CD4-positive, alpha-beta T cell treated with Interleukin-15 for 4 hours (primary cell): ENCODE measurements at regions not wholly inside any gene's neighbourhood (a gene's known extent, or its start where the extent isn't known, plus 50 kb on each side); places are given as distances from the start of the nearest gene placed in this dataset.
"Not testable (repeated sequence)": the region's sequence is repeated elsewhere in the genome, so short reads cannot be mapped to it uniquely, and the experiment has no call there.

Experiments
- DNase-seq: peaks from one replicate; pipeline ENCODE4 v3.0.0-alpha.2; 2020; ENCODE audit warnings: low spot score

GRCh38 chr6:145275019-145275418 lies 460.3 kb downstream of the EPM2A start:
- no peak for DNase-seq

- DNase-seq: no peak
Measured at GRCh38 chr6:145275787-145276186, 459.5 kb downstream of the EPM2A start.

- no peak for DNase-seq
Measured at GRCh38 chr6:145276756-145277155, 458.6 kb downstream of the EPM2A start.

DNA sequence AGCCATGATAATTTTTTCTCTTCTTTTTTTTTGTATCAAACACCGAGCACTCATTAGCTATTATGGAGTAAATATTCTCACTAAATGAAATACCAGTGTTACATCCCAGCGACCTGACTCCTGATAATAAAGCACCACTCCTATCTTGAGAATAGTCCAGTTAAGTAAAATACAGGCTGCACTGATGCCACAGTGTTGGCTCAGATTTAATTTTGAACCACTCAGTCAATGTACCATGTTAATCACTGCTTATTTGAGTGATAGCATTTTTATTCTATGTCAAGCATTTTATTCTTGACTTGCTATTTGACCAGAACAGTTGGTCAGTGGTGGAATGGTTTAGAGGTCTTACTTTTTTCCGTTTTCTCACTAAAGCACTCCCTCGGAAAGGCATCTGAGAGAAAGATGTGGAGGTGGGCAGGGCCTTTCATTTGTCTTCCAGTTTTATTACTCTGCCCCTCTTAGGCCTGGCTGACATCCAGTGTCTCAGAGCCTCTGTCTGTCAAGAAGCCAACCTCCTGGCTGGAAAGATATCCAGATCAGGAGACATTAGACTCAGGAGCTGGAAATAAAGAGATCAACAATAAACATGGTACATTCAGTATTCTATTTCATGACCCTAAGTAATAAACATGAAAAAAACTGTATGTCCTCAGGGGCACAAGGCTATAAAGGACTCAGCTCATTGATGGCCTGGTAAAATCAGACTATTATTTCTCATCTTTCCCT lies 457.8 kb downstream of the EPM2A start:
- no peak for DNase-seq

DNA sequence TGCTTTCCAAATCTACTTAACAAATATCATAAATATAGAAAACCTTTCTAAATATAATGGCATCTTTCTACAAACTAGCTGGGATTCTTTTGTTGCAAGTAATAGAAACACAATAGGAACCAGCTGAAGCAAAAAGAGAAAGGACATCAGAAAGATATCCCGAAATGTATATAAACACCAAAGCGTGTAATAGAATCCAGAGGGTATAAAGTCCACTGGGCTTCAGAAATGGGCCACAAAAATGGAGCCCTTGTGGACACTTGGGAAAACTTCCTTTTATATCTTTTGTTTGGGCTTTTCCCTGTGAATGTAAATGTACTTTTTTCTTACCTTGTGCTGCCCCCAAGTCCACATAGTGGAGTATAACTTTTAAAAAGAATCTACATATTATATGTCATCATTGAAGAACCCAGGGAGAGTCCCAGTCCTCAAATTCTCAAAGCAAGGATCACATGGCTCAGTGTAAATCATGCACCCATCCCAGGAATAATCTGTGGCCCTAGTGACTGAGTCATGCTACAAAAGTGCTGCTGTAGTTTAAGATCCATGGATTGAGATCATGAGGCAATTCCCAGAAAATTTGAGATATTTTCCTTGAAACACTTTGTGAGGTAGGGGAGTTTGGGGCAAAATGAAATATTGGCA lies 457.0 kb downstream of the EPM2A start:
- DNase-seq: no peak

- DNase-seq: no peak
Measured at GRCh38 chr6:145279551-145279950, 455.8 kb downstream of the EPM2A start.

DNA sequence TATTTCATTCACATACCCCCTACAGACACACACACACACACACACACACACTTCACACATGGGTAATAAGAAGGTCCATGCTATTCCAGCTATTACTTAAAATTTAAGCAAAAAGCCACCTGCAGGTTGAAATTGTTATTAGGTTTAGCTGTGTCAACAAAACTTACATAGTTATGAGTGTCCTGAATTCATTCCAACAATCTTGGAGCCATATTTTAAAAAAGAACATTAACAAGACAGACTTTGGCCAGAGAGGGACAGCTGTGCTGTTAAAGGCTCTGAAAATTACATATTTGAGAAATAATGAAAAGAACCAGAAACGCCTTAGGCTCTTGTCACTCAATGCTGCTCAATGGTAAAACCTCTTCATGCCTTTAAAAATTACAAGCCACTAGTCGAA lies 455.3 kb downstream of the EPM2A start:
- DNase-seq: no peak

DNA sequence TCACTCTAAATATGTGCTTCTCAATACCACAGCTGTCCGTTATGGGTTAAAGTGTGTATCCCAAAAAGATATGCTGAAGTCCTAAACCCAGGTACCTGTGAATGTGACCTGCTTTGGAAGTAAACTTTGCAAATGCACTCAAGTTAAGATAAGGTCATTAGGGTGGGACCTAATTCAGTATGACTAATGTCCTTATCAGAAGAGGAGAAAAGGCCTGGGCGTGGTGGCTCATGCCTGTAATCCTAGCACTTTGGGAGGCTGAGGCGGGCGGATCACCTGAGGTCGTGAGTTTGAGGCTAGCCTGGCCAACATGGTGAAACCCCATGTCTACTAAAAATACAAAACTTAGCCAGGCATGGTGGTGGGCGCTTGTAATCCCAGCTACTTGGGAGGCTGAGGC lies 452.1 kb downstream of the EPM2A start:
- DNase-seq: not testable (repeated sequence)

GRCh38 chr6:145283856-145284255 lies 451.5 kb downstream of the EPM2A start:
- DNase-seq: no peak

DNA sequence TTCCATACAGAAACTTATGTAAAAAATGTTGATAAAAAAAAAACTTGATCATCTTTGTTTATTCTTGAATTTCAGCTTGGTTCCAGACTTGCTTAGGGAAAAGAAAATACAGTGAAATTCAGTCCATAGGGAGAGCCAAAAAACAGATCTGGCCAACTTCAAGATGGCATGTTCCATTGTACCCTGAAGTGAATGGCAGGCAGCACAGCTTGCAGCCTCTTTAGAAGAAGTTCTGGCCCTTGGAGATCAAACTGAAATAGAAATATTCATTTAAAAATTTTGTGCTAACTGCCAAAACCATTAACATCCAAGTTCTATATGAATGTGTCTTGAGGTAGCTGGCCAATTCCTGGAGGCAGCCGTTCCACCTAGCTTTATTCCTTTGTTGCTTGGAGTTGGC lies 448.4 kb downstream of the EPM2A start:
- no peak for DNase-seq

GRCh38 chr6:145289573-145289972 lies 445.7 kb downstream of the EPM2A start:
- DNase-seq: no peak

DNA sequence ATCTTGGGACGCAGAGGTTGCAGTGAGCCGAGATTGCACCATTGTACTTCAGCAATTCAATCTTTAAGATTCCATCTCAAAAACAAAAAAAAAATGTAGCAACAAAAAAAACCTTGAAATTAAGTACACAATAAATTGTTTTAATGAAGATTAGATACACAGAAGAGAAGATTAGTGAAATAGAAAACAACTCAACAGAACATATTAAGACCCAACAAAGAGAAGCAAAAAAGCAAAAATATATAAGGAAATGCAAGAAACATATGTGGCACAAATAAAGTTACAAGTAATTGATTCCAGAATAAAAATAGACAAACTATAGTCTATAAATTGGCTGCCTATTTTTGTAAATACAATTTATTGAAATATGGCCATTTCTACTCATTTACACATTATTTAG lies 445.2 kb downstream of the EPM2A start:
- DNase-seq: no peak

- DNase-seq: no peak
Measured at GRCh38 chr6:145292066-145292465, 443.3 kb downstream of the EPM2A start.

DNA sequence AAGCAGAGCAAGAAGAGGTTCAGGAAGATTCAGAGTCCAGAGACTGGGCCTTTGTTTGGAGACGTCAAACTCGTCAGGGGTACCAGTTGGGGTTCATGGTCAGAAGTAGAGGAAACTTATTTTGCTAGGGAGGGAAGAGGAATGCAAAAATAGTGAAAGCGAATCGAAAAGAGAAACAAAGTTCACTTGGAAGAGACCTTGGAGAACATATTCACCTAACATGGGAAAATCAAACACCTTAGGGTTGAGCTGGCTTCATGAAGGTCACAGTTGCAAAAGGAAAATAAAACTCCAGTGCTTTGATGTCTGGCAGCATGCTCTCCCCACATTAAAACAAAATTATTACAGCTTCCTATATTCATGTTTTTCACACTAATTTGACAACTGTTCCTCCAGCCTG lies 440.4 kb downstream of the EPM2A start:
- no peak for DNase-seq

DNA sequence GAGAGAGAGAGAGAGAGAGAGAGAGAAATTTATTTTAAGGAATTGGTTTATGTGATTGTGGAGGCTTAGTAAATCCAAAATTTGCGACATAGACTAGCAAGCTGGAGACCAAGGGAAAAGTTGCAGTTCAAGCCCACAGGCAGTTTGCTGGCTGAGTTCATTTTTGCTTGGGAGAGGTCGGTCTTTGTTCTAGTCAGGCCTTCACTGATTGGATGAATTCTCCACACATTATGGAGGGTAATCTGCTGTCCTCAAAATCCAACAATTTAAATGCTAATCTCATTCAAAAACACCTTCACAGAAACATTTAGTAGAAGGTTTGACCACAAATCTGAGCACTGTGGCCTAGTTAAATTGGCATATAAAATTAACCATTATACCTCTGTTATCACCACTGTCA lies 439.6 kb downstream of the EPM2A start:
- DNase-seq: no peak

- no peak for DNase-seq
Measured at GRCh38 chr6:145305670-145306069, 429.6 kb downstream of the EPM2A start.

- DNase-seq: no peak
Measured at GRCh38 chr6:145306489-145306888, 428.8 kb downstream of the EPM2A start.

DNA sequence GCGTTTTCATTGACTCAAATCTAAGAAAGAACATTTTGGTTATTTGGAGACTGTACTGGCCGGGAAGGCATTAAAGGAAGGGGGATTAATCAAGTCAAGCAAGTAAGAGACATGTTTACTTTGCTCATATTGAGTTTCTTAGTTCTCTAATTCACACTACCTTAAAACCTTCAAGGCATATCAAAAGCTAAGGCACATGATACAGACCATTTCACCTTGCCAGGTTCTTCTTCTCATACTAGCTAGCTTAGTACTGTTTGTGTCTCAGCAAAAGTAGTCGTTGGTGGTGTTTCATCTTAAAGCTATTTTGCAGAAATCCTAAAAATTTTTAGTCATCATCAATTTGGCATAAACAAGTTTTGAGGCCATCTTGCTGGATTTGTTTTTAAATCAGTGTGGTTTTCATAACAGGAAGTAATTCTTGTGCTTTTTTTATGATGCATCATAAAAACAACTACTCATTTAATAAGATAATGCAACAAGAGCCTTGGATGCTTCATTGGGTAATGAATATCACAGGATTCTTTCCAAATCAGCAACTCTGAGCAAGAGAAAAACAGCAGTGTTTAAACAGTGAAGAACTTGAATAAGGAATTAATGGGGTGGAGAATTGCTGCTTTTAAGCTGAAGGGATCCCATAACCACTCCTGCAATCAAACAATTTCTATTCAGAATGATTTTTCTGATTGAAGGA lies 425.3 kb downstream of the EPM2A start:
- no peak for DNase-seq

DNA sequence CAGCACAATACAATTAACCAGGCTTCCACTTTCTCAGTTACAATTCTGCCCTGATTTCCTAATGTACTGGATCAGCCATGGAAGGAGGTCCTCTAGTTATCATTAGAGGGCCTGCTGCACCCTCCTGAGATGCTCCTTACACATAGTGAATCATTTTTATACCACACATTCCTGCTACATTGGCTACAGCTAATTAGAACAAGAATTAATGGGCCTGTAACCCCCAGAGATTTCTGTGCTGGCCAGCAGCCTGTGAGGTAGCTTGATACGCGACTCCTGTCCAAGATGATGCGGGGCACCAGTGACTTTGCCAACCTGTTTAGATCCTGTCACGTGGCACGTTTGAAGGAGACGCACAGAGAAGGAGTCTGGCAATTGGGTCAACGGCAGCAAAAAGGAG lies 422.8 kb downstream of the EPM2A start:
- no peak for DNase-seq

DNA sequence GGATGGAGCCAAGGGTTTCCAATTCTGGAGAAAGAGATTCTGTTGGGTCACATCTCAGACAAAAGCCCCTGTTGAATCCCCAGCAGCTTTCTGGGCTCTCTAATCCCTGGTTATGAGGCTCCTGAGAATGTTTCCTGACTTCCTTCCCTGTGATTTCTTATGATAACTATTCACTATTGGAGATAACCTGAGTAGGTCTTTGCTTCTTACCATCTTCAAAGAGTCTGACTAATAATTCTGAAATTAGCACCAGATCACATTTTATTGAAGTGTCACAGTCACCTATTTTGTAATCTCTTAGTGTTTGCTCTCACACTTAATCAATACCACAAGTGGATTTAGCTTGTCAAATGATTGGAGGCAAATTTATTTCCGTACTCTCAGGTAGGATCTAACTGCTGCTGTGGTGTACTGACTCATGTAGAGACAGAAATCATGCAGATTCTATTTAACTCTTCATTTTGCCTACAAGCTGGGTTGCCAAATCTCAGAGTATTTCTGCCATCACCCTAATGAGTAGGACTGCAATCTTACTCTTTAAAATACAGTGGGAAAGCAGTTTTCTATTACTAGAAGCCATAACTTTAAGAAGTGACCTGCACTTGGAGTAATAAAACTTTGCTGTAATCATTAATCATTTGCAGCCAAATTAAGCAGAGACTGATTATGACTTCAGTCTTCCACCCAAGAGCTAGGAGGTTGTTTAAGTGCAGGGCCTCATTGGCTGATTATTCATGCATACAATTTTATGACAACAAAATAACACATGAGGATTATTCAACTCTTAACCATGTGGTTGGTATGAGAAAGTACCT lies 422.1 kb downstream of the EPM2A start:
- DNase-seq: no peak

- DNase-seq: no peak
Measured at GRCh38 chr6:145315982-145316600, 419.2 kb downstream of the EPM2A start.

GRCh38 chr6:145318952-145319351 lies 416.4 kb downstream of the EPM2A start:
- DNase-seq: no peak
